Heart right ventricle (tissue), 16 donors: ENCODE measurements at regions not wholly inside any gene's neighbourhood (a gene's known extent, or its start where the extent isn't known, plus 50 kb on each side); places are given as distances from the start of the nearest gene placed in this dataset.

Source experiments
- ATAC-seq, 8 donors: fragments of 200-7000 bp; cut with Tn5 transposase; one replicate each; pipeline ENCODE4 v1.9.1; 2020; ENCODE audit warnings: mild to moderate bottlenecking in 8 of 8, moderate library complexity in 8 of 8, moderate number of reproducible peaks in 1 of 8
- DNase-seq, 2 donors: peaks; one replicate each; pipeline ENCODE4 v3.0.0-alpha.2; 2020
- H3K27ac ChIP-seq, 10 donors: fragments of 200-600 bp; sonication (generic) in 2 of 10; one replicate each; pipeline versions ENCODE4 v1.5.0 to v1.8.0; 2020 to 2022; ENCODE audit warnings: mild to moderate bottlenecking in 3 of 10
- H3K27me3 ChIP-seq, 7 donors: fragments of 200-600 bp; one replicate each; pipeline ENCODE4 v1.8.0; 2021 to 2022; ENCODE audit warnings: mild to moderate bottlenecking in 2 of 7
- H3K36me3 ChIP-seq, 9 donors: fragments of 200-600 bp; sonication (generic) in 1 of 9; one replicate each; pipeline versions ENCODE4 v1.5.0 to v1.8.0; 2020 to 2022; ENCODE audit warnings: mild to moderate bottlenecking in 2 of 9
- H3K4me1 ChIP-seq, 9 donors: fragments of 200-600 bp; sonication (generic) in 1 of 9; one replicate each; pipeline versions ENCODE4 v1.5.0 to v1.8.0; 2020 to 2022; ENCODE audit warnings: mild to moderate bottlenecking in 4 of 9
- H3K4me3 ChIP-seq, 10 donors: fragments of 200-600 bp; sonication (generic) in 2 of 10; one replicate each; pipeline versions ENCODE4 v1.5.0 to v1.8.0; 2020 to 2022; ENCODE audit warnings: mild to moderate bottlenecking in 7 of 10, moderate library complexity in 2 of 10
- H3K9me3 ChIP-seq, 11 donors: fragments of 200-600 bp in 10 of 11; sonication (generic) in 2 of 11; one replicate each; pipeline versions ENCODE4 v1.5.0 to v1.8.0; 2013 to 2022; ENCODE audit warnings: mild to moderate bottlenecking in 2 of 11, control low read depth in 1 of 11, moderate library complexity in 1 of 11
- CTCF ChIP-seq, 9 donors: fragments of 200-600 bp; sonication (generic) in 2 of 9; IDR thresholded peaks; one replicate each; pipeline versions ENCODE4 v1.5.0 to v1.8.0; 2021 to 2022; ENCODE audit warnings: antibody characterized with exemption in 9 of 9, mild to moderate bottlenecking in 5 of 9, moderate library complexity in 1 of 9
- WGBS, 2 donors: extraction: QIAGEN DNeasy Blood & Tissue Kit; methylation state at CpG; one replicate each; pipeline ENCODE4 v1.1.7; 2013; ENCODE audit warnings: inconsistent platforms in 1 of 2; 5-methylcytosine and 5-hydroxymethylcytosine counted together
- intact Hi-C, 10 donors: fragments of 100-400 bp; cut with DNase I; formaldehyde crosslinking; loops; one replicate each; pipeline versions ENCODE4 v1.11.1 to v1.14.2; 2022
- donor health status: Arrhythmogenic right ventricular cardiomyopathy.
- donor health status: ischemic (EF 13 %, LVEDD 7.1; RV severe dilation, severe dysfunction).
- donor health status: healthy with polysubstance abuse.
- donor health status: DM: no; HTN: yes; CAD: no.
- donor health status: DM: no; HTN: no; CAD: no.
- donor health status: ischemic (EF 25% LVEDD 6.9; RV normal size, moderate dysfunction).
- donor health status: ischemic (EF 25% LVEDD 5.7; RV mildly dilated, moderate dysfunction).
- donor health status: healthy.
- donor health status: DM: yes; HTN: yes; CAD: no.
- donor health status: Ischemic cardiomyopathy.
- donor health status: ischemic (EF 35%, LVEDD 5.7; RV mildly dilated, moderate dysfunction).
- donor health status: nonischemic (EF 11% LVEDD 7.7; RV severe dilation, severe dysfunction).
- donor health status: DM: yes; HTN: yes; CAD: no.
- donor health status: PGD.
- donor health status: ischemic (EF 29% LVEDD 5.4; RV normal size, mild dysfunction).
- donor health status: nonischemic (EF 23%, LVEDD 6.1; RV moderate dilation, normal function).

- DNase-seq (no peak), ATAC-seq (no peak)
- peaks cover 0 to 9% (median 0%) of the 10 kb centered on the region in 7 donors for H3K27me3 ChIP-seq
- no peak for TF ChIP-seq CTCF (IDR thresholded peaks at IDR 0.05)
- no peak overlapping the region for H3K27ac ChIP-seq
- 71 to 80% methylated on average over 4 of the region's 4 CpGs for WGBS, 2 donors
- no peak overlapping the region for H3K4me3 ChIP-seq
- no peaks in the 10 kb centered on the region for H3K9me3 ChIP-seq
- H3K36me3 ChIP-seq, result no peaks in the 10 kb centered on the region
- peaks cover 0 to 20% (median 4%) of the 10 kb centered on the region in 9 donors for H3K4me1 ChIP-seq
- intact Hi-C loops, result no loop called here
These were observed 191.7 kb downstream of the DRD1 start for GRCh38 chr5:175252234-175252805.

GRCh38 chr5:175250426-175250825, 193.6 kb downstream of the DRD1 start:
- Histone ChIP-seq H3K36me3 (no peaks in the 10 kb centered on the region), H3K4me1 (peaks cover 0 to 20% (median 4%) of the 10 kb centered on the region in 9 donors), H3K27me3 (peaks cover 0 to 16% (median 0%) of the 10 kb centered on the region in 7 donors), H3K4me3 (no peak overlapping the region), H3K27ac (no peak overlapping the region), H3K9me3 (no peaks in the 10 kb centered on the region)
- intact Hi-C loops, result no loop called here
- WGBS, 2 donors, result 68 to 71% methylated on average over 4 of the region's 4 CpGs
- TF ChIP-seq CTCF (IDR thresholded peaks at IDR 0.05), result no peak
- ATAC-seq (no peak), DNase-seq (no peak)

GRCh38 chr5:175248416-175248905, 195.5 kb downstream of the DRD1 start:
- Histone ChIP-seq H3K27ac (no peak overlapping the region), H3K4me3 (no peak overlapping the region), H3K9me3 (no peaks in the 10 kb centered on the region), H3K36me3 (no peaks in the 10 kb centered on the region), H3K4me1 (peaks cover 0 to 12% (median 0%) of the 10 kb centered on the region in 9 donors), H3K27me3 (peaks cover 0 to 16% (median 0%) of the 10 kb centered on the region in 7 donors)
- intact Hi-C loops, result no loop called here
- ATAC-seq (no peak), DNase-seq (no peak)
- TF ChIP-seq CTCF (IDR thresholded peaks at IDR 0.05), result no peak
- WGBS, 2 donors, result 76 to 79% methylated on average over 6 of the region's 6 CpGs

GRCh38 chr5:175246889-175247520, 197.0 kb downstream of the DRD1 start:
- Histone ChIP-seq H3K27ac (no peak overlapping the region), H3K27me3 (peaks cover 0 to 22% (median 0%) of the 10 kb centered on the region in 7 donors), H3K4me3 (no peak overlapping the region), H3K36me3 (no peaks in the 10 kb centered on the region), H3K4me1 (peaks cover 0 to 9% (median 0%) of the 10 kb centered on the region in 9 donors), H3K9me3 (no peaks in the 10 kb centered on the region)
- DNase-seq (no peak), ATAC-seq (no peak)
- TF ChIP-seq CTCF (IDR thresholded peaks at IDR 0.05), result no peak
- WGBS, 2 donors, result 64 to 72% methylated on average over 4 of the region's 4 CpGs
- intact Hi-C loops, result no loop called here
